ENCODE measurements at regions not wholly inside any gene's neighbourhood (a gene's known extent, or its start where the extent isn't known, plus 50 kb on each side); places are given as distances from the start of the nearest gene placed in this dataset.

DNA sequence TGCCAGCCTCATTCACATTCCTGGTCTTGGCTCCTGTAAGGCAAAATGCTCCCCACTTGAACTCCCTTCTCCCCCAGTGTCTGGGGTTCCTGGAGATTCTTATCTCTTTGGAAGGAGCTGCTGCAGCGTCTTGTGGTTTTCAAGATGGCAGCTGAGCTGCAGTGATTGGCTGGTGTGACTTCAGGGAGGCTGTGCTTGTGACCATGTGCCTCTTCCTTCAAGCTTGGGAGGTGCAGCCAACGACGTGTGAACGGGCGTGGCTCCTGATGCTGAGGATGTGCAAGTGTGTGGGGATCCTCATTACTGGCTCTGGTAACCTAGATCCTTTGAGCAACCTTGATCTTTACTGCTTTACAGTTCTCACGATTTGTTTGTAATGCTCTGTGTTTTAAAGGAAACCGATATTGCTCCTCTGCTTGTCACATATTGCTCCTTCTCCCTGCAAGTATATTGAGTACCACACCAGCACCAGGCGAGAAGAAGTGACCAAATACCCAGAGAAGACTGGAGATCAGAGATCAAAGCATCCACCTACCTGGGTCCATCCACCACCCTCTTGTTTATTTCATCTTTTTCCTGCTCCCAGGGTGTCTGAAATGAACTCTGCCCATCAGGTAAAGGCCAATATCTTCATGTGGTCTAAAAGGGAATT lies 208.5 kb downstream of the FGF9 start:
- TF ChIP-seq, protein P1, sequence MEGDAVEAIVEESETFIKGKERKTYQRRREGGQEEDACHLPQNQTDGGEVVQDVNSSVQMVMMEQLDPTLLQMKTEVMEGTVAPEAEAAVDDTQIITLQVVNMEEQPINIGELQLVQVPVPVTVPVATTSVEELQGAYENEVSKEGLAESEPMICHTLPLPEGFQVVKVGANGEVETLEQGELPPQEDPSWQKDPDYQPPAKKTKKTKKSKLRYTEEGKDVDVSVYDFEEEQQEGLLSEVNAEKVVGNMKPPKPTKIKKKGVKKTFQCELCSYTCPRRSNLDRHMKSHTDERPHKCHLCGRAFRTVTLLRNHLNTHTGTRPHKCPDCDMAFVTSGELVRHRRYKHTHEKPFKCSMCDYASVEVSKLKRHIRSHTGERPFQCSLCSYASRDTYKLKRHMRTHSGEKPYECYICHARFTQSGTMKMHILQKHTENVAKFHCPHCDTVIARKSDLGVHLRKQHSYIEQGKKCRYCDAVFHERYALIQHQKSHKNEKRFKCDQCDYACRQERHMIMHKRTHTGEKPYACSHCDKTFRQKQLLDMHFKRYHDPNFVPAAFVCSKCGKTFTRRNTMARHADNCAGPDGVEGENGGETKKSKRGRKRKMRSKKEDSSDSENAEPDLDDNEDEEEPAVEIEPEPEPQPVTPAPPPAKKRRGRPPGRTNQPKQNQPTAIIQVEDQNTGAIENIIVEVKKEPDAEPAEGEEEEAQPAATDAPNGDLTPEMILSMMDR (IDR thresholded peaks at IDR 0.05) = no peak
- no peak for TF ChIP-seq POLR2AphosphoS5 (IDR thresholded peaks at IDR 0.05)
- no peak for TF ChIP-seq POLR2A (IDR thresholded peaks at IDR 0.05)
